ENCODE measurements at regions not wholly inside any gene's neighbourhood (a gene's known extent, or its start where the extent isn't known, plus 50 kb on each side); places are given as distances from the start of the nearest gene placed in this dataset.

GRCh38 chr2:238616681-238617080 is 190.0 kb downstream of the ASB1 start:
- no peak for TF ChIP-seq CTCF (IDR thresholded peaks at IDR 0.05)
- TF ChIP-seq POLR2A (IDR thresholded peaks at IDR 0.05): no peak

Measured in gastroesophageal sphincter (tissue), 3 donors.